ENCODE measurements at regions not wholly inside any gene's neighbourhood (a gene's known extent, or its start where the extent isn't known, plus 50 kb on each side); places are given as distances from the start of the nearest gene placed in this dataset.
"Not testable (repeated sequence)": the region's sequence is repeated elsewhere in the genome, so short reads cannot be mapped to it uniquely, and the experiment has no call there.

DNA sequence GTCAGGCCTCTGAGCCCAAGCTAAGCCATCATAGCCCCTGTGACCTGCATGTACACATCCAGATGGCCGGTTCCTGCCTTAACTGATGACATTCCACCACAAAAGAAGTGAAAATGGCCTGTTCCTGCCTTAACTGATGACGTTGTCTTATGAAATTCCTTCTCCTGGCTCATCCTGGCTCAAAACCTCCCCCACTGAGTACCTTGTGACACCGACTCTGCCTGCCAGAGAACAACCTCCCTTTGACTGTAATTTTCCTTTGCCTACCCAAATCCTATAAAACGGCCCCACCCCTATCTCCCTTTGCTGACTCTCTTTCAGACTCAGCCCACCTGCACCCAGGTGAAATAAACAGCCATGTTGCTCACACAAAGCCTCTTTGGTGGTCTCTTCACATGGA lies 77.7 kb upstream of the CCZ1B start:
- TF ChIP-seq POLR2A (IDR thresholded peaks at IDR 0.05; ENCODE audit: low read length); GATA1 (IDR thresholded peaks at IDR 0.05; ENCODE audit: low read depth, low read length): not testable (repeated sequence)
